ENCODE measurements at regions not wholly inside any gene's neighbourhood (a gene's known extent, or its start where the extent isn't known, plus 50 kb on each side); places are given as distances from the start of the nearest gene placed in this dataset.

GRCh38 chr16:55136356-55137150 is 187.4 kb upstream of the IRX6 start:
- intact Hi-C loops (cut with DNase I, micrococcal nuclease), result no loop called here
- DNase-seq (no peak), ATAC-seq (no peak)

- DNase-seq (no peak), ATAC-seq (no peak)
- intact Hi-C loops (cut with DNase I, micrococcal nuclease), result no loop called here
These were observed 185.7 kb upstream of the IRX6 start for GRCh38 chr16:55138298-55138697.

GRCh38 chr16:55142405-55142804 is 181.6 kb upstream of the IRX6 start:
- DNase-seq (no peak), ATAC-seq (no peak)
- intact Hi-C loops (cut with DNase I, micrococcal nuclease), result no loop called here

- no peak for DNase-seq
- ATAC-seq, result no peak
- intact Hi-C loops (cut with DNase I, micrococcal nuclease), result no loop called here
These were observed 179.4 kb upstream of the IRX6 start for GRCh38 chr16:55144651-55145050.

- ATAC-seq, result no peak
These were observed 178.0 kb upstream of the IRX6 start for GRCh38 chr16:55145771-55146603.

GRCh38 chr16:55146966-55147365 is 177.0 kb upstream of the IRX6 start:
- intact Hi-C loops (cut with DNase I, micrococcal nuclease), result no loop called here
- no peak for DNase-seq
- no peak for ATAC-seq

More at GRCh38 chr16:55145771-55146603, 178.0 kb upstream of the IRX6 start:
- no peak for DNase-seq
- intact Hi-C loops (cut with DNase I, micrococcal nuclease), result no loop called here

- intact Hi-C loops (cut with DNase I, micrococcal nuclease), result no loop called here
- no peak for ATAC-seq
- DNase-seq, result no peak
These were observed 176.6 kb upstream of the IRX6 start for GRCh38 chr16:55147396-55147795.

- intact Hi-C loops (cut with DNase I, micrococcal nuclease), result no loop called here
- no peak for DNase-seq
- ATAC-seq, result no peak
These were observed 174.4 kb upstream of the IRX6 start for GRCh38 chr16:55149622-55150021.

GRCh38 chr16:55151561-55152305 is 172.3 kb upstream of the IRX6 start:
- no peak for DNase-seq
- intact Hi-C loops (cut with DNase I, micrococcal nuclease), result no loop called here

GRCh38 chr16:55152875-55153390 is 171.1 kb upstream of the IRX6 start:
- intact Hi-C loops (cut with DNase I, micrococcal nuclease), result no loop called here
- ATAC-seq, result no peak
- no peak for DNase-seq

More at GRCh38 chr16:55151561-55152305, 172.3 kb upstream of the IRX6 start:
- no peak for ATAC-seq

- intact Hi-C loops (cut with DNase I, micrococcal nuclease), result no loop called here
- ATAC-seq, result no peak
- no peak for DNase-seq
These were observed 169.7 kb upstream of the IRX6 start for GRCh38 chr16:55154262-55154661.

GRCh38 chr16:55154956-55155355 is 169.0 kb upstream of the IRX6 start:
- DNase-seq (no peak), ATAC-seq (no peak)
- intact Hi-C loops (cut with DNase I, micrococcal nuclease), result no loop called here

- DNase-seq, result no peak
- intact Hi-C loops (cut with DNase I, micrococcal nuclease), result no loop called here
- no peak for ATAC-seq
These were observed 168.2 kb upstream of the IRX6 start for GRCh38 chr16:55155815-55156214.

GRCh38 chr16:55169780-55170179 is 154.2 kb upstream of the IRX6 start:
- peak in 1 of 2 donors; percentile 11 for DNase-seq
- peak; percentile 81 for ATAC-seq
- intact Hi-C loops (cut with DNase I, micrococcal nuclease), result no loop called here

GRCh38 chr16:55171241-55171640 is 152.8 kb upstream of the IRX6 start:
- intact Hi-C loops (cut with DNase I, micrococcal nuclease), result no loop called here
- ATAC-seq (no peak), DNase-seq (no peak)

GRCh38 chr16:55175389-55175788 is 148.6 kb upstream of the IRX6 start:
- DNase-seq, result no peak
- intact Hi-C loops (cut with DNase I, micrococcal nuclease), result no loop called here
- no peak for ATAC-seq

- ATAC-seq (no peak), DNase-seq (no peak)
- intact Hi-C loops (cut with DNase I, micrococcal nuclease), result no loop called here
These were observed 147.1 kb upstream of the IRX6 start for GRCh38 chr16:55176901-55177300.

- ATAC-seq, result no peak
- intact Hi-C loops (cut with DNase I, micrococcal nuclease), result no loop called here
- DNase-seq, result no peak
These were observed 144.6 kb upstream of the IRX6 start for GRCh38 chr16:55179411-55179810.

- intact Hi-C loops (cut with DNase I, micrococcal nuclease), result no loop called here
- ATAC-seq (no peak), DNase-seq (no peak)
These were observed 144.0 kb upstream of the IRX6 start for GRCh38 chr16:55179852-55180585.
